CMK (cell line): ENCODE measurements at regions not wholly inside any gene's neighbourhood (a gene's known extent, or its start where the extent isn't known, plus 50 kb on each side); places are given as distances from the start of the nearest gene placed in this dataset.
"Not testable (repeated sequence)": the region's sequence is repeated elsewhere in the genome, so short reads cannot be mapped to it uniquely, and the experiment has no call there.

Experiments used
- DNase-seq: peaks from one replicate; pipeline ENCODE4 v3.0.0-alpha.2; 2010; ENCODE audit warnings: low read depth

- DNase-seq: no peak
These were observed 99.3 kb upstream of the FAM20A start for GRCh38 chr17:68700421-68700820.

- no peak for DNase-seq
These were observed 98.8 kb upstream of the FAM20A start for GRCh38 chr17:68699936-68700335.

DNA sequence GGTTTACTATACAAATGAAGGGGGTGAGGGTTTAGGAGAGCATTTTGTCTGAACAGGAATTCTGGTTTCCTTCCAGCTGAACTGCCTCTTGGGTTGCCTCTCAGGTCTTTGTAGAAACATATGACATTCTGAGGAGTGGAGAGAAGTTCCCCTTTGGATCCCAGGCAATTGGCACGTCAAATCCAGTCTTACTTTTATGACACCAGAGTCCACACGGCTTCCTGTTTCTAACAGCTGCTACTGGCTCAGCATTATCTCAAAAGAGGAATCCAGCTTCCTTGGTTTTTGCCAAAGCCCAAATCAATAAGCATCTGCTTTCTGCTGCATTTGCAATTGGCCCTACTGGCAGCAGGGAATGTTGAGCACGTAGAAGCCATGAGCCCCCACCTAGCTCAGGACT is 97.6 kb upstream of the FAM20A start:
- no peak for DNase-seq

DNA sequence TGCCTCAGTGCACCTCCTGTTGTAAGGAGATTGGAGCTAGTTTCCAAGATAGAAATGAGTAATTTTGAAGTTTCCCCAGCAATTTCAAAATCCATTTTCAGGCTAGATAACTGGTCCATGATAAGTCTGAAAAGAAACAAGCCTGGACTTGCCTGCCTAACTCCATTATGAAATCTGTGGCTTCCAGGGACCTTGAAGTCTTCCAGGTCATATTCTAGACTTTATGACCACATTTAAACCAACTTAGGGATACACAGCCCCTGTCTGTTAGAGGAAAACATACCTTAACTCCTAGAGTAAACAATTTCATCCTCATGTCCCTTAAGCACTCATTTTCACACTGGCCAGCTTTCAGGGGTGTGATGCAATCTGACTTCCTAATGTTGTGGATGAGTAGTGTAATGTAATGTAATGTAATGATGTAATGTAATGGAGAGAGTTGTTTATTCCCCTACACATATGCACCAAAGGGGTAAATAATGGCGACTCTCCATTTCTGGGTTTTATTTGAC is 96.7 kb upstream of the FAM20A start:
- no peak for DNase-seq

DNA sequence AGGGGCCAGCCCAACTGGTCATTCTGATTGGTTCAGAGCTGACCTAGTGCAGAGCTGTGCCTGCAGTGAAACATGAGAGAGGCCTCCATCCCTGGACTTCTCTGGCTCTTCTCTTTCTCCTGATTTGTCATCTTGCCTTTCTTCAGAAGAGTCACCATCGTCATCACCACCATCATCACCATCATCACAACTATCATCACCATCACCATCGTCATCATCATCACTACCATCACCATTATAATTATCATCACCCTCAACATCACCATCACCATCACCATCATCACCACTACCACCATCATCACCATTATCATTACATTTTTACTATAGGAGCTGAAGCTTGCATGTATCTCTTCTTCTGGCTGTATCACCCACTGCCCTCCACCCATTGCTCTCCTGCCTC is 94.5 kb upstream of the FAM20A start:
- DNase-seq: no peak

- DNase-seq: no peak
These were observed 93.8 kb upstream of the FAM20A start for GRCh38 chr17:68694791-68695485.

GRCh38 chr17:68693896-68694295 is 92.7 kb upstream of the FAM20A start:
- DNase-seq: no peak

DNA sequence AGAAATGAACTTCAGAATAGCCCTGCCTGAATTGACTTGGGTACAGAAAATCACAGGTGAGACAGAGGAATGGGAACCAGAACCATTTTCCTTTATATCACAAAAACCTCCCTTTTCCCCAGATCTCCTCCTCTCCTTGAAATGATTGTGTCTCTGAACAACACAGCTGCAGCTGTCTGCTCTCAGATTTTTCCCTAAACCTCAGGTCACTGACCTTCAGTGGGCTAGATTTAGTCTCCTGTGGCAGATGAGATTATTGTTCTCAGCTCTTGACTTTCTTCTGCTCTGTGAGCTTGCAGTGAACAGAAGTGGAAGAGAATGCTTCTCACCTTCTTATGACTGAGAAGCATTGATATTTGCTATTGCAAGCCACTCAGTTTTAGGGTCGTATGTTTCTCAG is 92.3 kb upstream of the FAM20A start:
- no peak for DNase-seq

- DNase-seq: no peak
These were observed 85.2 kb upstream of the FAM20A start for GRCh38 chr17:68686108-68686988.

- DNase-seq: no peak
These were observed 83.8 kb upstream of the FAM20A start for GRCh38 chr17:68684949-68685357.

DNA sequence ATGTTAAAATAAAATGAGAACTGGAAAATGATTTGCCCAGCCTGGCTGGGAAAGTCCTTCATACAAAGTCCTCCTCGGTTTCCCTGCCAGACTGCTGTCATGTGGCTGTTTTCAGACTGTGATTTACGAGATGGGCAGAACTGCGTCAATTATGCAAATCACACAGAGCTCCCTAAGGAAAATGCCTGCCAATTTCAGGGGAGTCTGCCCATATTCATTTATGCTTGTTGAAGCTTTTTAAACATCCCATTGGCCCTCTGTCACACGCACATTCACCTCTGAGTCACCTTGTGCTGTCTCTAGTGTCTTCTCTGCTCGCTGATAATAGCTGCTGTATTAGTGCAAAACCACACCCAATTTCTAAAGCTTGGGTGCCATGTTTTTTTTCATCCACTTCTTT is 81.7 kb upstream of the FAM20A start:
- DNase-seq: no peak

DNA sequence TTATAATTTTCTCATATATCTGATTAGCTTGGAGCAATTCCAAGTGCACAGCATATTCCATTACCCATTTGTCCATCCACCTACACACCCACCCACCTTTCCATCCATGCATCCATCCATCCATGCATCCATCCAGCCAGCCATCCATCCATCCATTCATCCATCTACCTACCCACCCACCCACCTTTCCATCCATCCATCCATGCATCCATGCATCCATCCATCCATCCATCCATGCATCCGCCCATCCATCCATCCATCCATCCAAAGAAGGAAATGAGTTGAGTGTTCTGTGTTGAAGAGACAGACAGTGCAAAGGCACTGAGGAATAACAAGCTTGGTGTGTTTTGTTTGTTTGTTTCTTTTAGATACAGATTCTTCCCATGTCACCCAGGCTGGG is 78.7 kb upstream of the FAM20A start:
- DNase-seq: no peak

DNA sequence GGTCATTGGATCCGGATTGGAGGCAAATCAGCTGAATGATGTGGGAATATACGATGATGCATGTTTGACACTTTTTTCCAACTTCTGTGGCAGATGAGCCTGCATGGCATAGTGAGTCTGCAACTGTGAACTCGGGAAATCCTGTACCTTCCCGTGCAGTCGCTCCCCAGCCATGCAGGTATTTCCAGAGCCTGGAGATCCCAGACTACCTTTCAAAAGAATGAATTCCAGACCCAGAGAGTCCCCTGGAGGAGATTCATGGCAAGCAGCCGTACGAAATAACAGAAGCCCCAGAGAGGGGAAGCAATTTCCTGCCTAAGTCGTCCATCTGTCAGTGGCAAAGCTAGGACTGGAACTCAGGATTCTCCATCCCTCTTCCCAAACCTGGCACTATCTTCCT is 75.7 kb upstream of the FAM20A start:
- no peak for DNase-seq

GRCh38 chr17:68675723-68676122 is 74.6 kb upstream of the FAM20A start:
- DNase-seq: no peak

DNA sequence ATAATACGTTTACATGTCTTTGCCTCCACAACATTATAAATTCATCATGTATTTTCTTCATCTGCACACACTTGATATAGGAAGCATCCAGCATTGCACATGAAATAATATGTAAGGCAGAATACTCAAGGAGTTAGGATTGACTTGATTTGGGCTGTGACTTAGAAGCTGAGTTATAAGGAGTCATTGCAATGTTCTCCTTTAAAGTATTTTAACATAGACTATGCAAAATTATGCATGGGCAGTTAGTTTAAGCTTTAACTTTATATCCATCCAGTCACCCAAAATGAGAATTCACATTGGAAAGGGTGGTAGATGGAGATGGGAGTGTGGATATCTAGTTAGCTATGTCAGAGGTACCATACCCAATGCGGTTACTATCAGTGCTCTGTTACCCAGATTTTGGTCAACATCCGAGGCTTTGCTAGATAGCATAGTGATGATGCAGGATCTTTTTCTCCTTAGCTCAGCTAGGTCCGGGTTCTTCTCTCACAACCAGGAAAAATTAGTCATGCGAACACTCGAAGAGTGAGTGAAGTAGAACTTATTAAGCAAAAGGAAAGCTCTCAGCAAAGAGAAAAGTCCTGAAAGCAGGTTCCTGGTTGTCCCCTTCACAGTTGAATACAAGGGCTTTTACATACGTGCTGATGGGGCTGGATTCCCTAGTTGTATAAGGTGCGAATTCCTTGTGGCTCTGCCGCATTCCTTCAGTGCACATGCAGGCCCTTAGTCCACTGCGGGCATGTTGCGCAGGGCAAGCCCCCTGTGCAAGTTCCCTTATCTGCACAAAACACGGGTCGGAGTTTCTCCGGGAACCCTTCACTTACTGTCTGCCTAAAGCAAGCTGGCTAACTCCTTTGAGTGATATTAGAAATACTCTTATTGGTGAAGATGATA is 73.1 kb upstream of the FAM20A start:
- no peak for DNase-seq

- DNase-seq: no peak
These were observed 70.0 kb upstream of the FAM20A start for GRCh38 chr17:68670967-68671693.

GRCh38 chr17:68666438-68666837 is 65.3 kb upstream of the FAM20A start:
- not testable (repeated sequence) for DNase-seq

- no peak for DNase-seq
These were observed 64.2 kb upstream of the FAM20A start for GRCh38 chr17:68665373-68665772.

DNA sequence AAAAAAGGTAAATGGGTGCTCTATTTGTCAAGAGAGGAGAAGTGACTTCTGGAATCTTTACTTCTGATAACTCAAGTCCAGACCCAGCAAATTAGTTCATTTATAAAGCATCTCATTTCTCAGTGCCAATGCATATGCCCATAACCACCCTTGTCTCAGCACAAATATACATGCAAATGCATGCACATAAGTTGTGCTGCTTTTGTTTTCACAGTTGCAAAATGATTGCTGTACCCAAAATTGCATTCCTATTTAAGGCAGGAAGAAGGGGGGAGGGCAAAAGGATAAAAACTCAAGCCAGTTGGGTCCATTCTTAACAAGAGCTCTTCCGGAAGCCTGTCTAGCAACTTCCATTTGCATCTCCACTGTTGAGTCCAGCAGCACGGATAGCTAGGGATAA is 61.3 kb upstream of the FAM20A start:
- no peak for DNase-seq

- no peak for DNase-seq
These were observed 60.9 kb upstream of the FAM20A start for GRCh38 chr17:68662037-68662432.

- DNase-seq: no peak
These were observed 60.3 kb upstream of the FAM20A start for GRCh38 chr17:68661265-68662036.
